GM12801 (cell line): ENCODE measurements at regions not wholly inside any gene's neighbourhood (a gene's known extent, or its start where the extent isn't known, plus 50 kb on each side); places are given as distances from the start of the nearest gene placed in this dataset.

ENCODE experiments used
- CTCF ChIP-seq: IDR thresholded peaks from one replicate; pipeline ENCODE4 v1.5.1; 2011; ENCODE audit warnings: control low read depth; ENCODE audit not compliant: insufficient read length; ENCODE audit errors: extremely low read depth

GRCh38 chr9:135329571-135330306, 149.8 kb upstream of the PPP1R26 start:
- no peak for TF ChIP-seq CTCF

GRCh38 chr9:135330307-135330631, 149.3 kb upstream of the PPP1R26 start:
- no peak for TF ChIP-seq CTCF

GRCh38 chr9:135330685-135331590, 148.6 kb upstream of the PPP1R26 start:
- no peak for TF ChIP-seq CTCF

DNA sequence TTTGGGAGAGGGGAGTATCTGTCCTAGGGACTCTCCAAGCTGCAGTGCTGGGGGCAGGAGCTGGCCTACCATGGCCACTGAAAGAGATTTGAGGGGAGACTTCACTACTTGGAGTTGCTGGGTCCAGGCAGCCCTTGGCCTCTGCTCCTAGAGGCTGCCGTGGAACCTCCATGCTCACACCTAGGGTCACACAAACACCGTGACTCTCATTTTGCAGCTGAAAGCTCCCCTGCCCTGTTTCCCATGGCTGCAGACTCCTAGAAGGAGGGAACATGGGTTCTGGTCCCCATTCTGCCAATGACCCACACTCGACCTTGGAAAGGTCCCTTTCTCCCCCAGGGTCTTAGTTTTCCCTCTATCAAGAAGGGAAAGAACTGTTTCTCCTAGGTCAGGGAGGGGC, 147.1 kb upstream of the PPP1R26 start:
- no peak for TF ChIP-seq CTCF

DNA sequence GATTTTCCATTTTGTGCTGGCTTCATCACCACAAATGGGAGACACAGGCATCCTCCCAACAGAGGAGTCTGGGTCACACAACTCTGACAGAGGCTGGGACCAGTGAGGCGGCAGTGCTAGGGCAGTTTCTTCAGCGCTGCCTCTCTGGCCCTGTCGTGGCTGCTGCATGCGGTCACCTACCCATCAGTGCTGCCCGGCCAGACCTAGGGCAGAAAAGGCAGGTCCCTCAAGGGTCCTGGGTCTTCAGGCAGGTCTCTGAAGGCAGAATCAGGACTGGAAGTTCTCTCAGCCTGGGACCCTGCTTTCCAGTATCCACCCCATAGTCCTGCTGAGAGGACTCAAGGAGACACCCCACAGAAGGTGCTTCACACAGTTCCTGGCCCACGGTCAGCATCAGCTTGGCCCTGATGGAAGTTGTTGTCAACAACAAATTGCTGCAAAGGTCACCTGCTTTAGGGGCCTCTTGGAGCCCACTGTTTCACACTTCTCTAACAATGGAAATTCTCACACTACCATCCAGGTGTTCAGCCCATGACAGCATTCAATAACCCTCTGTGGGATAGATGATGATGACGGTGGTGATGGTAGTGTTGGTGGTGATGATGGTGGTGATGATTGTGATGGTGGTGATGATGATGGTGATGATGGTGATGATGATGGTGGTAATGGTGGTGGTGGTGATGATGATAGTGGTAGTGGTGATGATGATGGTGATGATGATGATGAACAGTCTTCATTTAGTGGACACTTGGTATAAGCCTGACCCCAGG, 146.4 kb upstream of the PPP1R26 start:
- TF ChIP-seq CTCF, result no peak

DNA sequence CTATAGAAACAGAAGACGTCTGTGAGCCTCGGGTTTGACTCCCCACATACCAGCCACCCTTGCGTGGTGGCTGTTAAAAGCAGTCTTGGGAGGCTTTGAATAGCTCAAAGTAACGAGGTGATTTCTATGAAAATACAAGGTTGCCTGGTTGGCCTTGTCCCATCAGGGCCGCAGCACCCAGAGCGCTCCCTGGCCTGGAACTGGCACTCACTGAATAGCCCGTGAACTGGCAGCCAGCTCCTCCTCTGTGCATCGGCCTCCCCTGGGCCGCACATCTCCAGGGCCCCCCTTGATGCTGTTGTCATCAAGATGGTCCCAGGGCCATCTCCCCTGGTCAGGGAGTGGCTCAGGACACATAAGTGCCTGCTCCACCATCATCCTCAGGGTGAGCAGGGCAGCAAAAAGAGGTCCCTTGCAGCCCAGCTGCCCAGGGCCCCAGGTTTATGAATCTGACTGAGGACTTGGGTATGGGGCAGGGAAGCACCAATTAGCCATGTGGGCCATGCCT, 144.6 kb upstream of the PPP1R26 start:
- no peak for TF ChIP-seq CTCF

- no peak for TF ChIP-seq CTCF
Observed at GRCh38 chr9:135335691-135336181, 143.8 kb upstream of the PPP1R26 start.
